Gastrocnemius medialis (tissue), 4 donors: ENCODE measurements at regions not wholly inside any gene's neighbourhood (a gene's known extent, or its start where the extent isn't known, plus 50 kb on each side); places are given as distances from the start of the nearest gene placed in this dataset.

Experiments used
- ATAC-seq, 2 donors: fragments of 150-250 bp; one replicate each; pipeline ENCODE4 v1.9.1; 2016
- DNase-seq, 2 donors: peaks; one replicate each; pipeline ENCODE4 v3.0.0-alpha.2; 2019
- H3K27ac ChIP-seq, 4 donors: fragments of 200-600 bp; sonication (generic); 1 replicate in 1 of 4; 2 replicates in 3 of 4; pipeline ENCODE4 v1.5.1; 2016 to 2018; ENCODE audit warnings: mild to moderate bottlenecking in 2 of 4, moderate library complexity in 1 of 4
- H3K27me3 ChIP-seq, 3 donors: fragments of 200-600 bp; sonication (generic) in 2 of 3; 1 replicate in 1 of 3; 2 replicates in 2 of 3; pipeline versions ENCODE4 v1.5.1 to v1.6.0; 2016 to 2019; ENCODE audit warnings: mild to moderate bottlenecking in 1 of 3, moderate library complexity in 1 of 3
- H3K36me3 ChIP-seq, 2 donors: fragments of 200-600 bp; sonication (generic) in 1 of 2; one replicate each; pipeline ENCODE4 v1.5.1; 2017 to 2018
- H3K4me1 ChIP-seq, 2 donors: fragments of 200-600 bp; sonication (generic) in 1 of 2; one replicate each; pipeline ENCODE4 v1.5.1; 2016 to 2017; ENCODE audit warnings: mild to moderate bottlenecking in 2 of 2
- H3K4me3 ChIP-seq, 4 donors: fragments of 200-600 bp; sonication (generic) in 3 of 4; 1 replicate in 1 of 4; 2 replicates in 3 of 4; pipeline ENCODE4 v1.5.1; 2016 to 2019; ENCODE audit warnings: mild to moderate bottlenecking in 2 of 4
- H3K9me3 ChIP-seq, 3 donors: fragments of 200-600 bp; sonication (generic) in 2 of 3; 1 replicate in 1 of 3; 2 replicates in 2 of 3; pipeline ENCODE4 v1.5.1; 2016 to 2019
- POLR2A ChIP-seq, 2 donors: fragments of 450-650 bp; IDR thresholded peaks; one replicate each; pipeline ENCODE4 v1.6.1; 2017; ENCODE audit warnings: antibody characterized with exemption in 2 of 2, mild to moderate bottlenecking in 2 of 2, moderate library complexity in 2 of 2
- in situ Hi-C, 4 donors: fragments of 200-750 bp; cut with MboI; loops; one replicate each; pipeline versions ENCODE4 v1.15.0 to v1.8.0; 2017; ENCODE audit warnings: low sequenced_read_pairs in 4 of 4
- intact Hi-C: fragments of 100-400 bp; cut with DNase I; formaldehyde crosslinking; loops from one replicate; pipeline ENCODE4 v1.15.1; 2023; ENCODE audit warnings: low total_unique reads
- TF ChIP-seq, protein P1 (sequence below), 5 experiments: fragments of 450-650 bp in 3 of 5; fragments of 200-600 bp in 2 of 5; sonication (generic) in 2 of 5; IDR thresholded peaks in 4 of 5; conservative IDR thresholded peaks in 1 of 5; 1 replicate in 4 of 5; 2 replicates in 1 of 5; pipeline ENCODE4 v1.5.1; 2016 to 2019; ENCODE audit warnings: antibody characterized with exemption in 5 of 5, mild to moderate bottlenecking in 3 of 5, moderate library complexity in 3 of 5

- intact Hi-C loops (no loop called here), in situ Hi-C loops (no loop called here)
- ATAC-seq (no peak), DNase-seq (no peak)
- Histone ChIP-seq H3K9me3 (no peaks in the 10 kb centered on the region), H3K36me3 (no peaks in the 10 kb centered on the region), H3K27me3 (no peaks in the 10 kb centered on the region), H3K27ac (no peak overlapping the region), H3K4me3 (no peak overlapping the region), H3K4me1 (no peaks in the 10 kb centered on the region)
- TF ChIP-seq, protein P1, sequence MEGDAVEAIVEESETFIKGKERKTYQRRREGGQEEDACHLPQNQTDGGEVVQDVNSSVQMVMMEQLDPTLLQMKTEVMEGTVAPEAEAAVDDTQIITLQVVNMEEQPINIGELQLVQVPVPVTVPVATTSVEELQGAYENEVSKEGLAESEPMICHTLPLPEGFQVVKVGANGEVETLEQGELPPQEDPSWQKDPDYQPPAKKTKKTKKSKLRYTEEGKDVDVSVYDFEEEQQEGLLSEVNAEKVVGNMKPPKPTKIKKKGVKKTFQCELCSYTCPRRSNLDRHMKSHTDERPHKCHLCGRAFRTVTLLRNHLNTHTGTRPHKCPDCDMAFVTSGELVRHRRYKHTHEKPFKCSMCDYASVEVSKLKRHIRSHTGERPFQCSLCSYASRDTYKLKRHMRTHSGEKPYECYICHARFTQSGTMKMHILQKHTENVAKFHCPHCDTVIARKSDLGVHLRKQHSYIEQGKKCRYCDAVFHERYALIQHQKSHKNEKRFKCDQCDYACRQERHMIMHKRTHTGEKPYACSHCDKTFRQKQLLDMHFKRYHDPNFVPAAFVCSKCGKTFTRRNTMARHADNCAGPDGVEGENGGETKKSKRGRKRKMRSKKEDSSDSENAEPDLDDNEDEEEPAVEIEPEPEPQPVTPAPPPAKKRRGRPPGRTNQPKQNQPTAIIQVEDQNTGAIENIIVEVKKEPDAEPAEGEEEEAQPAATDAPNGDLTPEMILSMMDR (IDR thresholded peaks at IDR 0.05 in 4 of 5, conservative IDR thresholded peaks at IDR 0.05 in 1 of 5) = no peak
- TF ChIP-seq POLR2A (IDR thresholded peaks at IDR 0.05) = no peak
Observed at GRCh38 chr15:95086531-95087252, 855.3 kb downstream of the MCTP2 start.

DNA sequence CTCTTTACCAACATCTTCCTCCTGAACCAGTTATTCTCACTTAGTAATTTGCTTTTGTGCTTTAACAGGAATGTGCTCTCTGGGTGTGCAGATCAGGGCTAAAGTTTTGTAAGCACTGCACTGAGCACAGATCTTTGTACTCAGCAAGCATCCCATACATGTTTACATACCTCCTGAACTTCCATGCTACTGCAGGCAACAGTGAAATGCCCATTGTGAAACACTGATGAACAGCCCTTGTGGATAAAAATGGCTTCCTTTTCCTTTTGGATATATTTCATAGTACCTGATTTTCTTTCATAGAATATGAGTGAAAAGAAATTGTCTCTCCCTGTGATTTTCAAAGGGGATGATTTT is 855.9 kb downstream of the MCTP2 start:
- ATAC-seq = no peak
- no peak overlapping the region for H3K27ac ChIP-seq

DNA sequence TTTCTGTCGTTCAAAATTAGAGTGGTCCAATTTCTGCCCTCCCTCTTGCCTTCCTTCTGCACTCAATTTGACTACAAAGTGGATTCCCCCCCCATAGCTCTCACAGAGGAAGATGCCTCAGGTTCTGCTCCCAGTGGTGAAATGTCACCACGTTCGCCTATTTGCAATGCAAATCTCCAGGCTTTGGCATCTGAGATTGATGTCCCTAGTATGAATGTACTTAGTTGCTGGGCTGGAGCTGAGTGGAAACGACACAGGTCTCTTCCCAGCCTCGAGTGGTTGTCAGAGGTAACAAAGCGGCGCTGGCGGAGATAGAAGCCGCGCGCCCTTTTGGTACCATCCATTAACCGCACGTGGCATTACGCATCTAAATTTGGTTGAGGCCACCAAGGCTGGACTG is 860.1 kb downstream of the MCTP2 start:
- Histone ChIP-seq H3K36me3 (no peaks in the 10 kb centered on the region), H3K9me3 (no peaks in the 10 kb centered on the region), H3K4me3 (no peak overlapping the region), H3K27ac (no peak overlapping the region), H3K4me1 (no peaks in the 10 kb centered on the region), H3K27me3 (no peaks in the 10 kb centered on the region)
- intact Hi-C loops (no loop called here), in situ Hi-C loops (no loop called here)
- ATAC-seq (no peak), DNase-seq (no peak)
- TF ChIP-seq, protein P1 (IDR thresholded peaks at IDR 0.05 in 4 of 5, conservative IDR thresholded peaks at IDR 0.05 in 1 of 5) = no peak
- no peak for TF ChIP-seq POLR2A (IDR thresholded peaks at IDR 0.05)

More for the DNA sequence above, 855.9 kb downstream of the MCTP2 start:
- H3K27me3 ChIP-seq = no peaks in the 10 kb centered on the region
- in situ Hi-C loops = no loop called here
- intact Hi-C loops = no loop called here
- TF ChIP-seq, protein P1 (IDR thresholded peaks at IDR 0.05 in 4 of 5, conservative IDR thresholded peaks at IDR 0.05 in 1 of 5) = no peak
- no peak for TF ChIP-seq POLR2A (IDR thresholded peaks at IDR 0.05)
- no peaks in the 10 kb centered on the region for H3K9me3 ChIP-seq
- H3K36me3 ChIP-seq = no peaks in the 10 kb centered on the region
- DNase-seq = no peak
- H3K4me1 ChIP-seq = no peaks in the 10 kb centered on the region
- no peak overlapping the region for H3K4me3 ChIP-seq

- ATAC-seq = no peak
- H3K36me3 ChIP-seq = no peaks in the 10 kb centered on the region
- no peak overlapping the region for H3K27ac ChIP-seq
- H3K4me3 ChIP-seq = no peak overlapping the region
- H3K9me3 ChIP-seq = no peaks in the 10 kb centered on the region
- in situ Hi-C loops (no loop called here), intact Hi-C loops (no loop called here)
- no peak for DNase-seq
- no peaks in the 10 kb centered on the region for H3K4me1 ChIP-seq
- no peaks in the 10 kb centered on the region for H3K27me3 ChIP-seq
- TF ChIP-seq POLR2A (IDR thresholded peaks at IDR 0.05) = no peak
- TF ChIP-seq, protein P1 (IDR thresholded peaks at IDR 0.05 in 4 of 5, conservative IDR thresholded peaks at IDR 0.05 in 1 of 5) = no peak
Observed at GRCh38 chr15:95095250-95095649, 863.9 kb downstream of the MCTP2 start.

DNA sequence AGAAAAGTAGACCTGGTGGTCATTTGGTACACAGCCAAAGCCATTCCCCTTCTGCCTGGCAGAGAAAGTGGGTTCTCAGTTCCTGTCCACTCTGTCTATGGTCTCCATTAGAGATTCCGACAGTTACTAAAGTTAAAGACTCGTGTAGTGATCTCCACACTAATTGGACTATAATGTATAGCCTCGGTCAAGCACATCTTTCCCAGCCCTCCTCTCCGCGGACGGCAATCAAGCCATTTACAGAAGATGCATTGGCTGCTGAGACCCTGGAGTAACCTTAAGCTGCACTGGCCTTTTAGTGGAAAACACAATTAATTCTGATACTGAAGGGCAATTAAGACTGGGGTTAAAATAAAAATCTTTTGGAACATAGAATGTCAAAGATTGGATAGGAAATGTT is 865.3 kb downstream of the MCTP2 start:
- no peak overlapping the region for H3K4me3 ChIP-seq
- no peaks in the 10 kb centered on the region for H3K36me3 ChIP-seq
- TF ChIP-seq, protein P1 (IDR thresholded peaks at IDR 0.05 in 4 of 5, conservative IDR thresholded peaks at IDR 0.05 in 1 of 5) = no peak
- TF ChIP-seq POLR2A (IDR thresholded peaks at IDR 0.05) = no peak
- H3K27me3 ChIP-seq = no peaks in the 10 kb centered on the region
- intact Hi-C loops (no loop called here), in situ Hi-C loops (no loop called here)
- no peaks in the 10 kb centered on the region for H3K4me1 ChIP-seq
- H3K9me3 ChIP-seq = no peaks in the 10 kb centered on the region
- H3K27ac ChIP-seq = no peak overlapping the region
- DNase-seq (no peak), ATAC-seq (no peak)
